Lung (tissue), 11 donors: ENCODE measurements at regions not wholly inside any gene's neighbourhood (a gene's known extent, or its start where the extent isn't known, plus 50 kb on each side); places are given as distances from the start of the nearest gene placed in this dataset.

Experiments used
- ATAC-seq: fragments of 200-7000 bp; cut with Tn5 transposase; one replicate; pipeline ENCODE4 v1.9.1; 2020; ENCODE audit warnings: moderate number of reproducible peaks; ENCODE audit not compliant: insufficient read depth, low FRiP score
- DNase-seq, 3 donors: peaks; one replicate each; pipeline ENCODE4 v3.0.0-alpha.2; 2013 to 2017
- H3K27ac ChIP-seq, 2 donors: one replicate each; pipeline ENCODE4 v1.5.1; 2013; ENCODE audit warnings: mild to moderate bottlenecking in 2 of 2, moderate library complexity in 2 of 2, control low read depth in 1 of 2, inconsistent platforms in 1 of 2, low read depth in 1 of 2, low read length in 1 of 2
- H3K27me3 ChIP-seq, 3 donors: one replicate each; pipeline ENCODE4 v1.5.1; 2013; ENCODE audit warnings: low read length in 2 of 3; ENCODE audit not compliant: control insufficient read depth in 3 of 3, insufficient read depth in 3 of 3
- H3K36me3 ChIP-seq, 4 donors: one replicate each; pipeline ENCODE4 v1.5.1; 2013; ENCODE audit warnings: low read length in 4 of 4, mild to moderate bottlenecking in 1 of 4, moderate library complexity in 1 of 4; ENCODE audit not compliant: control insufficient read depth in 4 of 4, insufficient read depth in 4 of 4
- H3K4me1 ChIP-seq, 5 donors: one replicate each; pipeline ENCODE4 v1.5.1; 2013; ENCODE audit warnings: low read length in 5 of 5, mild to moderate bottlenecking in 2 of 5, moderate library complexity in 1 of 5; ENCODE audit not compliant: control insufficient read depth in 5 of 5, insufficient read depth in 5 of 5
- H3K4me3 ChIP-seq: one replicate; pipeline ENCODE4 v1.5.1; 2013; ENCODE audit warnings: mild to moderate bottlenecking, control low read depth, moderate library complexity
- H3K9ac ChIP-seq, 2 donors: one replicate each; pipeline ENCODE4 v1.5.1; 2013; ENCODE audit warnings: low read length in 2 of 2, control low read depth in 1 of 2; ENCODE audit not compliant: insufficient read depth in 1 of 2
- H3K9me3 ChIP-seq, 4 donors: one replicate each; pipeline ENCODE4 v1.5.1; 2013; ENCODE audit warnings: low read length in 3 of 4, mild to moderate bottlenecking in 1 of 4, moderate library complexity in 1 of 4; ENCODE audit not compliant: control insufficient read depth in 4 of 4, insufficient read depth in 3 of 4
- WGBS, 2 donors: extraction: QIAGEN DNeasy Blood & Tissue Kit; methylation state at CpG; one replicate each; pipeline ENCODE4 v1.1.7; 2013; 5-methylcytosine and 5-hydroxymethylcytosine counted together
- TF ChIP-seq, protein P1 (sequence below): IDR thresholded peaks from 2 replicates; pipeline ENCODE4 v1.5.1; 2012; ENCODE audit warnings: mild to moderate bottlenecking; ENCODE audit errors: control extremely low read depth, extremely low read depth
- donor health status: control.
- donor health status: control.
- donor health status: Bipolar disorder and iron deficiency.
- donor health status: healthy.
- donor health status: DM: yes; HTN: yes; CAD: no.

DNA sequence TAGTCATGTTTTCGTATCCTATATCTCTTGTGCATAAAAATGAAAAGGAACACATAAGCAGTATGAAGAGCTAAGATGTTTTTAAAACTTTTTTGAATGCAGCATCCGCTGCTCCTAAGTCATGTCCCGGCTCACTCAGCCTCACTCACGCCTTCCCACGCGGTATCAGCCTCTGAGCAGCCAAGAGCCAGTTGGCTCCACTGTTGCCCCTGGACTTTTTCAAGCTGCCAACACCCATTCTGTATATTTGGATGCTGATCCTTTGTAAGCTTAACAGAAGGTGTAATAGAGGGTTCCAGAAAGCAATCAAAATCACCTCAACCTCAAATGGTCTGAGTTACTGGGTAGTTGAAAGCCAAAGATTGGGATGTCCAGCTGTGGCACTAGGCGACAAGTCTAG, 139.3 kb downstream of the TTLL2 start:
- Histone ChIP-seq H3K9ac (no peak overlapping the region), H3K9me3 (no peaks in the 10 kb centered on the region), H3K4me3 (no peak overlapping the region), H3K36me3 (no peaks in the 10 kb centered on the region), H3K27ac (no peak overlapping the region), H3K27me3 (no peaks in the 10 kb centered on the region), H3K4me1 (peaks cover 0 to 3% (median 0%) of the 10 kb centered on the region in 5 donors)
- TF ChIP-seq, protein P1, sequence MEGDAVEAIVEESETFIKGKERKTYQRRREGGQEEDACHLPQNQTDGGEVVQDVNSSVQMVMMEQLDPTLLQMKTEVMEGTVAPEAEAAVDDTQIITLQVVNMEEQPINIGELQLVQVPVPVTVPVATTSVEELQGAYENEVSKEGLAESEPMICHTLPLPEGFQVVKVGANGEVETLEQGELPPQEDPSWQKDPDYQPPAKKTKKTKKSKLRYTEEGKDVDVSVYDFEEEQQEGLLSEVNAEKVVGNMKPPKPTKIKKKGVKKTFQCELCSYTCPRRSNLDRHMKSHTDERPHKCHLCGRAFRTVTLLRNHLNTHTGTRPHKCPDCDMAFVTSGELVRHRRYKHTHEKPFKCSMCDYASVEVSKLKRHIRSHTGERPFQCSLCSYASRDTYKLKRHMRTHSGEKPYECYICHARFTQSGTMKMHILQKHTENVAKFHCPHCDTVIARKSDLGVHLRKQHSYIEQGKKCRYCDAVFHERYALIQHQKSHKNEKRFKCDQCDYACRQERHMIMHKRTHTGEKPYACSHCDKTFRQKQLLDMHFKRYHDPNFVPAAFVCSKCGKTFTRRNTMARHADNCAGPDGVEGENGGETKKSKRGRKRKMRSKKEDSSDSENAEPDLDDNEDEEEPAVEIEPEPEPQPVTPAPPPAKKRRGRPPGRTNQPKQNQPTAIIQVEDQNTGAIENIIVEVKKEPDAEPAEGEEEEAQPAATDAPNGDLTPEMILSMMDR, result no peak
- no peak for ATAC-seq
- no peak for DNase-seq
- 94 to 97% methylated on average over 7 of the region's 7 CpGs for WGBS, 2 donors

DNA sequence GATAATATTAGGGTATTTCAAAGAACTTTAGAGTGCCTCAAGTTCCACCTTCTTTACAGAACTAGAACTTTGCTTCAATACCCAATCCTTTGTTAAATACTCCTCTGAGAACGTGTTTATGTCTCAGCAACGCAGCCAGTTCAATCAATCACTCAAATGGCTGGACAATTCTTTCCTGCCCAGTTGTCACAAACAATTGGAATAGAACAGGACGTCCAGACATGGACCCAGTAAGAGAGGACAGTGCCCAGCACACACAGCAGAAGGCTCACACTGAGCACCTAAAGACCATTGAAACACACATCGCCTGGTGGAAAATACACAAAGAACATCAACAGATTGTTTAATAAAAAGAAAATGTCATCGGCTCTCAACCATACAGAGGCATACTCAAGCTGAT, 140.6 kb downstream of the TTLL2 start:
- peaks cover 0 to 5% (median 0%) of the 10 kb centered on the region in 5 donors for H3K4me1 ChIP-seq
- 53 to 79% methylated on average over 5 of the region's 5 CpGs for WGBS, 2 donors
- DNase-seq (peak in 1 of 3 donors; percentile 46), ATAC-seq (no peak)
- H3K27me3 ChIP-seq, result no peaks in the 10 kb centered on the region
- no peak overlapping the region for H3K27ac ChIP-seq
- no peaks in the 10 kb centered on the region for H3K9me3 ChIP-seq
- H3K4me3 ChIP-seq, result no peak overlapping the region
- TF ChIP-seq, protein P1, result no peak
- no peak overlapping the region for H3K9ac ChIP-seq
- H3K36me3 ChIP-seq, result no peaks in the 10 kb centered on the region

DNA sequence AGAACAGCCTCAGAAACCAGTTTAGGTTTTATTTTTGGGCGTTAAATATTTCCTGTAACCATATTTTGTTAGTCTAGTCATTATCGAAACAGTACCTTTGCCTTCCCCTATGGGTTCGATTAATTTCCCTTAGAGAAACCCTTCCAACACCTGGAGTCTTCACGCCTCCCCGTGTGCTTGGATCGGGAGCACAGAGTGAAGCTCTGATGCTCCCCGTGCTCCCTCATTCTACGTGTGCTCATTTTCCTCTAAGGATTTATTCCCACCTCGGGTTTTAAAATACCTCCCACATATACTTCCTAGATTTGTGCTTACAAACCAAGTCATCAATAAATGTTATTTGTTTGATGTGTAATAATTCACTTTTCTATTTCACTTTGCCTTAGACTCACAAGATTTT, 142.4 kb downstream of the TTLL2 start:
- Histone ChIP-seq H3K9ac (no peak overlapping the region), H3K4me1 (peaks cover 0 to 5% (median 0%) of the 10 kb centered on the region in 5 donors), H3K36me3 (no peaks in the 10 kb centered on the region), H3K27ac (no peak overlapping the region), H3K27me3 (no peaks in the 10 kb centered on the region), H3K9me3 (no peaks in the 10 kb centered on the region), H3K4me3 (no peak overlapping the region)
- WGBS, 2 donors, result 94 to 96% methylated on average over 9 of the region's 9 CpGs
- DNase-seq (no peak), ATAC-seq (no peak)
- TF ChIP-seq, protein P1, result no peak

DNA sequence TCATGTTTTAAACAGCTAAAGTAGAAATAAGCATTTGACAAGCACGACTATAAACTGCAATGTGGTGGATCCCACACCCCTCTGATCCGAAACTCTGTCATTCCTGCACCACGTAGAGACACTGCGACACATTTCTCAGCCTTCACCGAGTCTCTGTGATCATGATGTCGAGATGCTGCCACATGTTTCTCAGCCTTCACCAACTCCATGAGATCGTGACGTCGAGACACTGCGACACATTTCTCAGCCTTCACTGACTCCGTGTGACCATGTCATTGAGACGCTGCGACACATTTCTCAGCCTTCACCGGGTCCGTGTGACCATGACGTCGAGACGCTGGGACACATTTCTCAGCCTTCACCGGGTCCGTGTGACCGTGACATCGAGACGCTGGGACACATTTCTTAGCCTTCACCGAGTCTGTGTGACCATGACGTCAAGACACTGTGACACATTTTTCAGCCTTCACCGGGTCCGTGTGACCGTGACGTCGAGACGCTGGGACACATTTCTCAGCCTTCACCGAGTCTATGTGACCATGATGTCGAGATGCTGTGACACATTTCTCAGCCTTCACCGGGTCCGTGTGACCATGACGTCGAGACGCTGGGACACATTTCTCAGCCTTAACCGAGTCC, 143.0 kb downstream of the TTLL2 start:
- Histone ChIP-seq H3K27me3 (no peaks in the 10 kb centered on the region), H3K27ac (no peak overlapping the region), H3K9me3 (no peaks in the 10 kb centered on the region), H3K4me1 (peaks cover 0 to 5% (median 0%) of the 10 kb centered on the region in 5 donors), H3K36me3 (no peaks in the 10 kb centered on the region), H3K4me3 (no peak overlapping the region), H3K9ac (no peak overlapping the region)
- DNase-seq (no peak), ATAC-seq (no peak)
- TF ChIP-seq, protein P1, result no peak
- WGBS, 2 donors, result 93 to 94% methylated on average over 39 of the region's 39 CpGs
